GM21576 (cell line): ENCODE measurements at regions not wholly inside any gene's neighbourhood (a gene's known extent, or its start where the extent isn't known, plus 50 kb on each side); places are given as distances from the start of the nearest gene placed in this dataset.

Experiments used
- ATAC-seq: cut with Tn5 transposase; IDR thresholded peaks from one replicate; pipeline ENCODE4 v1.9.1; 2021; ENCODE audit warnings: mild to moderate bottlenecking, moderate library complexity; ENCODE audit not compliant: unreplicated experiment

DNA sequence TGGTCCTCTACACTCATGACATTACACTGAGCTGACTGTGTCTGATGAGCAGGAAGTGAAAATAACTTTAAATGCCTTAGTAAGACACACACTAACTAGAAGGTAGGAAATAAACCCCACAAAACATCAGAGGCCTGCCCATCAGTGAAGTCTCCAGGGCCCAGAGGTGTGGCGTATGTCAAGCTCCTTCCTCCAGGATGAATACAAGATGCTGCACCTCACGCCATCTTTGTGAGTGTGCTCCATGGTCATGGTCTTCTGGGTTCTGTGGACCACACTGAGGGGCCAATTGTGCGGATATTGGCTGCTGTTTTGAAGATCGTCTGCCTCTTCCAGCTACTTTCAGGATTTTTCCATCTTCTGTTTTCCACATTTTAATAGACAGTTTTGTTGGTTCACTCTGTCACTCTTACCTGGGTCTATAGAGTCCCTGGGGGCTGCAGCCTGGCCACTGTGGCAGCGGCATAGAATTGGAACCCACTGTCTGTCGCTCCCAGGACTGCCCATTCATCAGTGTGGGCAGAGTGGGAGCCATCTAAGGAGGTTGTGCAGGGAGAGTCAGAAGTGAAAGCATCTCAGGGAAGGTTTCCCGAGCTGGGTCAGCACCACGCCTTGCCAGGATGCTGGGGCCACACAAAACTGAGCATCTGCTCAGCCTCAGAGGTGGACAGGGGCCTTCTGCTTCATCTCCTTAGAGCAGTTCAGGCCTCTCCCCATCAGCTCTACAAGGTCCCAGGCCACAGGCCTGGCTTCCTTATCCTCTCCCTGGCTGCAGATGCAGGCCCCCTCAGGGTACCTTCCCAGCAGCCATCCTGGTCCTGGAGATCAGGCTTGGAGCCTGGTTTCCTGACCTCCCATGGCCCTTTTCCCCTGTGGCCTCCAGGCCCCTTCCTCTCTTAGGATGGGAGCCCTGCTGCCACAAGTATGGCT is 57.5 kb upstream of the C14orf180 start:
- no peak for ATAC-seq

DNA sequence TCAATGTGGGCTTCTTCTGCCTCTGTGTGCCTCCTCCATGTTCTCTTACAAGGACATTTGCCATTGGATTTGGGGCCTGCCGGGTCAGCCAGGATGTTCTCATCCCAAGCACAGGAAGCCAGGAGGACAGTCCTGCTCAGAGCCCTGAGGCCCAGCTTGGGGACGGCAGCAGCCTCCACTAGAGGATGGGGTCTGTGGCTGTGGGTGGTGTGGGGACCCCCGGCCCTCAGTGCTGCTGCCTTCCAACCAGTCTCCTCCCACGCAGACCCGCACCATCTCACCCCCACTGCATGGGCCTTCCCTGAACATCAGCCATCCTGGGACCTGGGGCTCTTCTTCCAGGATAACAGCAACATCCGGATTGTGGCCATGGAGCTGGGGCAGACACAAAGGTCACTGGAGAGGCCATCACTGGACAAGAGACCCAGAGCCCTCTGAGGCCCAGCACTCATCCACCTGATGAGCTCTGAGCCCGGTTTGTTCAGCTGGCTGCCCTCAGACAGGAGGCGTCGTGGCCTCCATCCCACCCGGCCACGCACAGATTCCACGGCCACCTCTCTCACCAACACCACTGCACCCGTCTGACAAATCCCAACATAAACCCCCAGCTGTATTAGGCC is 56.5 kb upstream of the C14orf180 start:
- no peak for ATAC-seq

DNA sequence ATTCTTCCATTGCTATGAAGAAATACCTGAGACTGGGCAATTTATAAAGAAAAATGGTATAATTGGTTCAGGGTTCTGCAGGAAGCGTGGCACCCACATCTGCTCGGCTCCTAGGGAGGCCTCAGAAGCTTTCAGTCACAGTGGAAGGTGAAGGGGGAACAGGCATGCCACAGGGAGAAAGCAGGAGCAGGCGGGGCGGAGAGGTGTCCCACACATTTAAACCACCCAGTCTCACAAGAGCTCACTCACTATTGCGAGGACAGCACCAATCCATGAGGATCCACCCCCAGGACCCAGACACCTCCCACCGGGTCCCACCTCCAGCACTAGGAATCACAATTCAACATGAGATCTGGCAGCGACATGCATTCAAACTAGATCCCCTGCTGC is 56.0 kb upstream of the C14orf180 start:
- ATAC-seq, result no peak

DNA sequence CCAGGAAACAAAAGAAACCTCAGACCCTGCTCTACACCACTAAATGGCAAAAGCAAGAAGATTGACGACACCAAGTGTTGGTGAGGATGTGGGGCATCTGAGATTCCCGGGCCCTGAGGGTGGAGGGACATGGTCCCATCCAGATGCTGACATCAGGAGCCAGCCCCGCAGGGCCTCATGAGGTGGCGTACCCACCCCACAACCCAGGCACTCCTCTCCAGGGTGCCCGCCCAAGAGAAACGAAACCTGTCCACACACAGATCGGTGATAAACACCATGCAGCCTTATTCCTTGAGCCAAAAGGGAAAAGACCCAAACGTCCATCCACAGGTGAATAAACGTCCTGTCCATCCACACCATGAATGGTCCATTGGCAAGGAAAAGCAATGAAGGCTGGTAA is 54.8 kb upstream of the C14orf180 start:
- ATAC-seq, result no peak

DNA sequence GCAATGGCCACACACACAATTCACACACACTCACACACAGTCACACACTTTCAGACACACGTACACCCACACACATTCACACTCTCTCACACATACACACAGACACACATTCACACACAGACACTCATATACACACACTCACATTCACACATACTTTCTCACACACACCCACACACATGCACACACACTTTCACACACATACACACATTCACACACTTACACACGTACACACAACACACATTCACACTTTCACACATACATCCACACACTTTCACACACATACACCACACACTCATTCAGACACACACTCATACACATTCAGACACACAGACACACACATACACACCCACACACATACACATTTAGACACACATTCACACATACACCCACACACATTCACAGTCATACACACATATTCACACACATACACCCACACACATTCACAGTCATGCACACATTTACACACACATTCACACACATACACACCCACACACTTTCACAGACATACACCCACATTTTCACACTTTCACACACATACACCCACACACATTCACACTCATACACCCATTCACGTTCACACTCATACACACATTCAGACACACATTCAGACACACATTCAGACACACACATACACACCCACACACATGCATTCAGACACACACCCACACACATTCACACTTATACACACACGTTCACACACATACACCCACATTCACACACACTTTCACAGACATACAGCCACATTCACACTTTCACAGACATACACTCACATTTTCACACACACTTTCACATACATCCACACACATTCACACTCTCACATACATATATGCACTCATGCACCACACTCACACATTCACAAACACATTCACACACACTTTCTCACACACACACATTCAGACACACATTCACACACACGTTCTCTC is 52.6 kb upstream of the C14orf180 start:
- no peak for ATAC-seq

DNA sequence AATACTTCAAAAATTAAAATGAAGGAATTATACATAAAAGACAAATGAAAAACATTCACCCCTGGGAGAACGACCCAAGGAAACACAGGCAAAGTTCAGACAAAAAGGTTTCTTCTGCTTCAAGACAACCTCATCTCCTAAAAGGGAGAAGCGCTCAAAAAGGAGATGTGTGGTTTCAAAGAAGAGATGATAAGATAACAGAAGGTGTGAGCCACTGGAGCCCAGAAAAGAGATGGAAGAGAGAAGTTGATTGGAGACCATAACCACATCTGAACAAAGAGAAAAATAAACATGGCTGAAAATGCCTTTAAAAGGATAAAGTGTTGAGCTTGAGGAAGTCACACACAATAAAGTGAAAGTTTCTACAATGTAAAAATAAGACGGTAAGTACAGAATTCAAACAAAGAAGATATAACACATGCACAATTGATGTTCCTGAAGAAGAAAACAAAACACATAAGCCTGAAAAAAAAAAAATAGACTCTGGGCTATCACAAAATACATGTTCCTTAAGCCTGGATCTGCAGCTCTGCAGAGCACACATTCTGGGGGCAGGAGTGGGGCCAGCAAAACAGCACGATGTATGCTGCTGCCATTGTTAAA is 51.6 kb upstream of the C14orf180 start:
- ATAC-seq, result no peak

DNA sequence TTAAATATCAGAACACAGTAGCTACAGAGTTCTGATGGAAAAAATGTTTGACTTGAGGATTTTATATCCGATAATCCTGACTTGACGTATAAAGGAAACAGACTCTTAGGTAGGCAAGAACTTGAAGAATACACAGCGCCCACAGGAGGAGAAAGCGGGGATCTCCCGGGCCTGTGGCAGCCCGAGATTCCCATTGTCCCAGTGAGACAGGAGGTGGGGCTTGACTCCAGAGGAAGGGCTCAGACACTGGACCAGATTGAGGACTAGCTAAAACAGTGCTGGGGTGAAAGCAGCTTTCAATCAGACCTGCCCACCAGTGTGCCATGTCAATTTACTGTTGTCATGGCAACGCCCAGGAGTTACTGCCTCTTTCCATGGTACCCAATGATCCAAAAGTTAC is 51.1 kb upstream of the C14orf180 start:
- no peak for ATAC-seq
